ENCODE measurements at regions not wholly inside any gene's neighbourhood (a gene's known extent, or its start where the extent isn't known, plus 50 kb on each side); places are given as distances from the start of the nearest gene placed in this dataset.

GRCh38 chr3:20288050-20288449 lies 102.0 kb upstream of the SGO1 start:
- TF ChIP-seq EZH2 (IDR thresholded peaks at IDR 0.05; ENCODE audit: insufficient read depth, poor library complexity, severe bottlenecking) = no peak
- no peak for TF ChIP-seq EZH2phosphoT487 (IDR thresholded peaks at IDR 0.05; ENCODE audit: insufficient read depth, low read depth)
